ENCODE measurements at regions not wholly inside any gene's neighbourhood (a gene's known extent, or its start where the extent isn't known, plus 50 kb on each side); places are given as distances from the start of the nearest gene placed in this dataset.

DNA sequence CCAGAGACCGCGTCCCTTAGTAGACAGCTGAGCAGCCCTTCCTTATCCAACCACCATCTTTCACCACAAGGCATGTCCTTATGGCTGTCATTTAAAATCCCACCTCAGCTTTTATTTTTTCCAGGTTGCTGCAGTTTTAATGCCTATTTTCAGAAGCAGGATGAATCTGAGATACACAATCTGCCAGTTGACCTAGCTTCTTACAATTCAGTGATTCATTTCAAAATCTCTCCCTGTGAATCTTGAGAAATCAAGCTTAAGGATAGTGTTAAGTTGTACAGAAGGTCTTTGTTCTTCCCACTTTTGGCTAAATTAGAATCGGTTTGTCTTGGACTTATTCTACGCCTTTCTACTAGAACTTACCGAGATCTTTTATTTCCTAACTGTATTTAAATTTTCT, 522.3 kb upstream of the CFAP20DC start:
- TF ChIP-seq CTCF (IDR thresholded peaks at IDR 0.05) (no peak), POLR2A (IDR thresholded peaks at IDR 0.05) (no peak)
